Thyroid gland (tissue), 4 donors: ENCODE measurements at regions not wholly inside any gene's neighbourhood (a gene's known extent, or its start where the extent isn't known, plus 50 kb on each side); places are given as distances from the start of the nearest gene placed in this dataset.

ENCODE experiments used
- CTCF ChIP-seq, 6 experiments: fragments of 200-600 bp in 3 of 6; fragments of 450-650 bp in 3 of 6; sonication (generic) in 3 of 6; IDR thresholded peaks; one replicate each; pipeline ENCODE4 v1.5.1; 2016 to 2019; ENCODE audit warnings: antibody characterized with exemption in 6 of 6, mild to moderate bottlenecking in 2 of 6, inconsistent platforms in 1 of 6, moderate library complexity in 1 of 6
- POLR2A ChIP-seq, 2 donors: fragments of 450-650 bp; IDR thresholded peaks; one replicate each; pipeline ENCODE4 v1.6.1; 2017; ENCODE audit warnings: antibody characterized with exemption in 2 of 2, mild to moderate bottlenecking in 2 of 2, moderate library complexity in 1 of 2

DNA sequence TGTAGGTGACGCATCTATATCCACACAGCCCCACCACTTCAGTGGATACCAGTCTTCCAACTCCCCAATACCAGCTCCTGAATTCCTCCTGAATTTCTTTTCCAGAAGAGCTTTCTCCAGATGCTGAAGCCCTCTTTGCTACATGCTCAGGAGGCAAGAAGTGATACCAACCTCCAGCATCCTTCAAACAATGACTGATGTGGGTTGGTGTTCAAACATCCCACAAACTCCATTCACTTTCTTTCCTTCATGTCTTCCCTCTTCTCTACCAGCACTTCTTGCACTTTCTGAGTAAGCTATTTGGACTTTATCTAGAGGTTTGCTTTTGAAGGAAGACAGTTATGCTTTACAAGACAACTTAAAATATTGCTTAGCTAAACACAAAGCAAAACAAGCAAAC lies 179.9 kb upstream of the RORB start:
- no peak for TF ChIP-seq POLR2A (IDR thresholded peaks at IDR 0.05)
- TF ChIP-seq CTCF (IDR thresholded peaks at IDR 0.05): no peak
